SK-N-SH (cell line): ENCODE measurements at regions not wholly inside any gene's neighbourhood (a gene's known extent, or its start where the extent isn't known, plus 50 kb on each side); places are given as distances from the start of the nearest gene placed in this dataset.

Source experiments
- EP300 ChIP-seq, 2 experiments: IDR thresholded peaks; 2 replicates each; pipeline versions ENCODE4 v1.4.0 to v1.6.1; 2012; ENCODE audit warnings: borderline replicate concordance in 1 of 2, low read depth in 1 of 2, low read length in 1 of 2
- TF ChIP-seq, protein P1 (sequence below): fragments of 200-600 bp; sonication (generic); IDR thresholded peaks from 2 replicates; pipeline ENCODE4 v1.6.1; 2017; ENCODE audit warnings: antibody characterized with exemption, mild to moderate bottlenecking, moderate library complexity

DNA sequence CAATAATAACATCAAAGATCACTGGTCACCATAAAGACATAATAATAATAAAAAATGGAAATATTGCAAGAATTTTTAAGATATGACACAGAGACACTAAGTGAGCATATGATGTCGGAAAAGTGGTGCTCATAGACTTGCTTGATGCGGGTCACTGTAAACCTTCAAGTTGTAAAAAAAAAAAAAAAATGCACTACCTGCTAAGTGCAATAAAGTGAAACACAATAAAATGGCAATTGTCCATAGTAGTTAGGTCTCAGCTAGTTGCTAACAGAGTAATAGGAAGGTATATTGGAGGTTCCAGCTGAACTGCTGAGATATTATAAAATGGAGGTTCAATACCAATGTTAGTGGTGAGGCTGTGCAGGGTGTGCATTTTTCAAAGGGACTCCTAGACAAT is 146.6 kb upstream of the MRPS22 start:
- TF ChIP-seq, protein P1, sequence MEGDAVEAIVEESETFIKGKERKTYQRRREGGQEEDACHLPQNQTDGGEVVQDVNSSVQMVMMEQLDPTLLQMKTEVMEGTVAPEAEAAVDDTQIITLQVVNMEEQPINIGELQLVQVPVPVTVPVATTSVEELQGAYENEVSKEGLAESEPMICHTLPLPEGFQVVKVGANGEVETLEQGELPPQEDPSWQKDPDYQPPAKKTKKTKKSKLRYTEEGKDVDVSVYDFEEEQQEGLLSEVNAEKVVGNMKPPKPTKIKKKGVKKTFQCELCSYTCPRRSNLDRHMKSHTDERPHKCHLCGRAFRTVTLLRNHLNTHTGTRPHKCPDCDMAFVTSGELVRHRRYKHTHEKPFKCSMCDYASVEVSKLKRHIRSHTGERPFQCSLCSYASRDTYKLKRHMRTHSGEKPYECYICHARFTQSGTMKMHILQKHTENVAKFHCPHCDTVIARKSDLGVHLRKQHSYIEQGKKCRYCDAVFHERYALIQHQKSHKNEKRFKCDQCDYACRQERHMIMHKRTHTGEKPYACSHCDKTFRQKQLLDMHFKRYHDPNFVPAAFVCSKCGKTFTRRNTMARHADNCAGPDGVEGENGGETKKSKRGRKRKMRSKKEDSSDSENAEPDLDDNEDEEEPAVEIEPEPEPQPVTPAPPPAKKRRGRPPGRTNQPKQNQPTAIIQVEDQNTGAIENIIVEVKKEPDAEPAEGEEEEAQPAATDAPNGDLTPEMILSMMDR, result no peak
- no peak for TF ChIP-seq EP300 (IDR thresholded peaks at IDR 0.05; ENCODE audit: borderline replicate concordance in 1 of 2, low read depth in 1 of 2, low read length in 1 of 2)
